OCI-LY3 (cell line): ENCODE measurements at regions not wholly inside any gene's neighbourhood (a gene's known extent, or its start where the extent isn't known, plus 50 kb on each side); places are given as distances from the start of the nearest gene placed in this dataset.

Experiments
- EZH2phosphoT487 ChIP-seq: fragments of 200-600 bp; shearing (Covaris generic); IDR thresholded peaks from 2 replicates; pipeline ENCODE4 v1.6.1; 2018; ENCODE audit warnings: antibody characterized with exemption, mixed run types, low read depth
- TF ChIP-seq, protein P1 (sequence below): fragments of 200-600, 300-600 bp; sonication (generic); IDR thresholded peaks from 2 replicates; pipeline ENCODE4 v1.5.1; 2014; ENCODE audit warnings: antibody characterized with exemption, low read length, low read depth

DNA sequence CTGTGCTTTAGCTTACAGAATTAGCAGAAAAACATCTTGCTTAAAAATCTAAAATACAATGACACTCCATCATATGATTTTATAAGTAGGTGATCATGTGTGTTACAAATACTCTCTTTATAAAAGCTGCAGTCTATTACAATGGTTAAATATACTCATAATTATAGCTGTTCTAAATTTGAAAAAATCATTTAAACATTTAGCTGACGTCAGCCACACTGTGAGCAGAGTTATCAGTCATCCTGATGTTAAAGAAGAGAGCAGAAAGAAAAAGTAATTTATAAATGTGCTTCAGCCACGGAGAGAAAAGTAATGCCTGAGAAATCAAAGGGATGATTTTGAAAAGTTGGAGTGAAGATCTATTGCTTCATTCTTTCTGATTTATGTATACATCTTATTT is 1325.9 kb upstream of the B3GALT2 start:
- TF ChIP-seq, protein P1, sequence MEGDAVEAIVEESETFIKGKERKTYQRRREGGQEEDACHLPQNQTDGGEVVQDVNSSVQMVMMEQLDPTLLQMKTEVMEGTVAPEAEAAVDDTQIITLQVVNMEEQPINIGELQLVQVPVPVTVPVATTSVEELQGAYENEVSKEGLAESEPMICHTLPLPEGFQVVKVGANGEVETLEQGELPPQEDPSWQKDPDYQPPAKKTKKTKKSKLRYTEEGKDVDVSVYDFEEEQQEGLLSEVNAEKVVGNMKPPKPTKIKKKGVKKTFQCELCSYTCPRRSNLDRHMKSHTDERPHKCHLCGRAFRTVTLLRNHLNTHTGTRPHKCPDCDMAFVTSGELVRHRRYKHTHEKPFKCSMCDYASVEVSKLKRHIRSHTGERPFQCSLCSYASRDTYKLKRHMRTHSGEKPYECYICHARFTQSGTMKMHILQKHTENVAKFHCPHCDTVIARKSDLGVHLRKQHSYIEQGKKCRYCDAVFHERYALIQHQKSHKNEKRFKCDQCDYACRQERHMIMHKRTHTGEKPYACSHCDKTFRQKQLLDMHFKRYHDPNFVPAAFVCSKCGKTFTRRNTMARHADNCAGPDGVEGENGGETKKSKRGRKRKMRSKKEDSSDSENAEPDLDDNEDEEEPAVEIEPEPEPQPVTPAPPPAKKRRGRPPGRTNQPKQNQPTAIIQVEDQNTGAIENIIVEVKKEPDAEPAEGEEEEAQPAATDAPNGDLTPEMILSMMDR, result no peak
- TF ChIP-seq EZH2phosphoT487, result no peak
